GM10266 (cell line): ENCODE measurements at regions not wholly inside any gene's neighbourhood (a gene's known extent, or its start where the extent isn't known, plus 50 kb on each side); places are given as distances from the start of the nearest gene placed in this dataset.
A peak's percentile ranks its signal among the peaks of the same experiment; 100 is the strongest.

Source experiments
- DNase-seq: peaks from one replicate; pipeline ENCODE4 v3.0.0; 2012; ENCODE audit errors: extremely low spot score
- CTCF ChIP-seq: IDR thresholded peaks from 2 replicates; pipeline ENCODE4 v1.5.1; 2012; ENCODE audit warnings: mild to moderate bottlenecking, low read depth; ENCODE audit not compliant: control insufficient read depth, insufficient read depth; ENCODE audit errors: missing control alignments

GRCh38 chr12:127101076-127101475, 1165.9 kb upstream of the TMEM132C start:
- no peak for DNase-seq
- TF ChIP-seq CTCF = no peak

- TF ChIP-seq CTCF = no peak
- DNase-seq = no peak
Measured at GRCh38 chr12:127106041-127106440, 1160.9 kb upstream of the TMEM132C start.

GRCh38 chr12:127106697-127107096, 1160.3 kb upstream of the TMEM132C start:
- TF ChIP-seq CTCF = no peak
- no peak for DNase-seq

GRCh38 chr12:127107744-127108143, 1159.2 kb upstream of the TMEM132C start:
- no peak for DNase-seq
- no peak for TF ChIP-seq CTCF

- peak; percentile 43 for TF ChIP-seq CTCF
- peak; percentile 28 for DNase-seq
Measured at GRCh38 chr12:127108360-127109215, 1158.4 kb upstream of the TMEM132C start.

GRCh38 chr12:127113945-127114344, 1153.0 kb upstream of the TMEM132C start:
- TF ChIP-seq CTCF = no peak
- DNase-seq = no peak

- no peak for TF ChIP-seq CTCF
- no peak for DNase-seq
Measured at GRCh38 chr12:127115468-127116035, 1151.4 kb upstream of the TMEM132C start.
